RWPE2 (cell line): ENCODE measurements at regions not wholly inside any gene's neighbourhood (a gene's known extent, or its start where the extent isn't known, plus 50 kb on each side); places are given as distances from the start of the nearest gene placed in this dataset.

Experiments used
- ATAC-seq: fragments of 200-7000 bp; cut with Tn5 transposase; 3 replicates; pipeline ENCODE4 v1.9.1; 2021; ENCODE audit warnings: low read depth
- DNase-seq: peaks from one replicate; pipeline ENCODE4 v3.0.0-alpha.2; 2020; ENCODE audit warnings: low spot score
- H3K27ac ChIP-seq: fragments of 450-650 bp; 2 replicates; pipeline ENCODE4 v1.5.1; 2017; ENCODE audit warnings: mild to moderate bottlenecking; ENCODE audit not compliant: poor library complexity, severe bottlenecking
- H3K27me3 ChIP-seq: fragments of 250-450 bp; sonication (Bioruptor Pico); 2 replicates; pipeline ENCODE4 v1.5.1; 2021; ENCODE audit warnings: mild to moderate bottlenecking, moderate library complexity; ENCODE audit not compliant: insufficient read depth, poor library complexity, severe bottlenecking
- H3K36me3 ChIP-seq: fragments of 250-450 bp; sonication (Bioruptor Pico); 2 replicates; pipeline ENCODE4 v1.5.1; 2020; ENCODE audit warnings: low read depth, mild to moderate bottlenecking, moderate library complexity
- H3K4me1 ChIP-seq: fragments of 250-450 bp; sonication (Bioruptor Pico); 2 replicates; pipeline ENCODE4 v1.5.1; 2021; ENCODE audit warnings: mild to moderate bottlenecking, moderate library complexity; ENCODE audit not compliant: insufficient read depth, poor library complexity, severe bottlenecking
- H3K4me3 ChIP-seq: fragments of 250-450 bp; sonication (Bioruptor Pico); 2 replicates; pipeline ENCODE4 v1.5.1; 2021; ENCODE audit warnings: mild to moderate bottlenecking, moderate library complexity; ENCODE audit not compliant: severe bottlenecking
- H3K9me3 ChIP-seq: fragments of 250-450 bp; sonication (Bioruptor Pico); 2 replicates; pipeline ENCODE4 v1.5.1; 2021; ENCODE audit warnings: mild to moderate bottlenecking, moderate library complexity; ENCODE audit not compliant: severe bottlenecking
- CTCF ChIP-seq: fragments of 450-650 bp; IDR thresholded peaks from one replicate; pipeline ENCODE4 v1.5.1; 2017; ENCODE audit warnings: mild to moderate bottlenecking, moderate library complexity; ENCODE audit not compliant: poor library complexity, severe bottlenecking

GRCh38 chr2:53150146-53150545 lies 617.5 kb upstream of the CHAC2 start:
- Histone ChIP-seq H3K27me3 (no peaks in the 10 kb centered on the region), H3K27ac (no peak overlapping the region), H3K4me3 (no peak overlapping the region), H3K36me3 (no peaks in the 10 kb centered on the region), H3K4me1 (no peaks in the 10 kb centered on the region), H3K9me3 (no peaks in the 10 kb centered on the region)
- DNase-seq (no peak), ATAC-seq (no peak)
- TF ChIP-seq CTCF = no peak

- Histone ChIP-seq H3K36me3 (no peaks in the 10 kb centered on the region), H3K9me3 (no peaks in the 10 kb centered on the region), H3K4me3 (no peak overlapping the region), H3K4me1 (no peaks in the 10 kb centered on the region), H3K27me3 (no peaks in the 10 kb centered on the region), H3K27ac (no peak overlapping the region)
- DNase-seq (no peak), ATAC-seq (no peak)
- TF ChIP-seq CTCF = no peak
Observed at GRCh38 chr2:53148221-53148620, 619.4 kb upstream of the CHAC2 start.

DNA sequence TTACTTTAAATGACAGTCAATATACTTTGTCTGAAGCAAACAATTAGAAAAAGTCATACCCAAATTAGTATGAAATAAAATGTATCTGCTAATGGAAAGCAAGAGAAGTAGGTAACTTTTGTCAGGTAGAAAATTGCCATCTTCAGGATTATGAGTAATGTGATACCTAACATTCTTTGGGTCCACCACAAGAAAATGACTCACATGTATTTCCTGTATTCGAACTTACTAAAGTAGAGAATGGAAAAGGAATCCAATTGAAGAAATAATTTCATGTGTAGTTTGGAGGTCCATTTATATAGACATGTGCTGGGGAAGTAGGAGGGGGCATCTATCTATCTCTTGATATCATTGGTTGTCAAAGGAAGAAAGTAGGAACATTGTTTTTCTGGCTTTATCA lies 636.2 kb upstream of the CHAC2 start:
- H3K36me3 ChIP-seq = no peaks in the 10 kb centered on the region
- TF ChIP-seq CTCF = no peak
- H3K4me1 ChIP-seq = peaks cover 28% of the 10 kb centered on the region
- H3K9me3 ChIP-seq = no peaks in the 10 kb centered on the region
- H3K4me3 ChIP-seq = no peak overlapping the region
- no peaks in the 10 kb centered on the region for H3K27me3 ChIP-seq
- H3K27ac ChIP-seq = peak overlapping the region; percentile 86
- ATAC-seq (peak; percentile 84), DNase-seq (no peak)

DNA sequence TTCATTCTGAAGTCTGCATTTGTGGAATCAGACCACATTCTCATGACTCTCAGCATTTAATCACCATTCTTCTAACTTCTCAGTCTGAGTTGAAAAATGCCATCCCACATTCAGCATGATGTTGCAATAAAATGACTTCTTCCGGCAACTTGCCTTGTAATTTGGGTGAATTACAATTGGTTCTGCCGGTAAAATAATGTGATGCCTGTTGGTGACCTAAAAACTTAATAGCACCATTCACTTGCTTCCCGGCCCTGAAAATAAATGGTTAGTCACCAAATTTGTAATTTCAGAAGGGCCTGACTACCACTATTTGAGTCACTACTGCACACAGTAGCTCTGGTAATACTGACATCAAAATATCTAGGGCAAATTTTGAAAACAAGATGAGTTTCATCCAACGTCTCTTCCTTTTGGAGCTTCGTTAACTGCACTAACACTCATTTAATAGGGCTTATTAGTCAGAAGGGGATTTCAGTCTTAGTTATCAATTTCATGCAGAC lies 637.1 kb upstream of the CHAC2 start:
- Histone ChIP-seq H3K4me1 (peaks cover 28% of the 10 kb centered on the region), H3K27me3 (no peaks in the 10 kb centered on the region), H3K9me3 (no peaks in the 10 kb centered on the region), H3K27ac (peak overlapping the region; percentile 86), H3K36me3 (no peaks in the 10 kb centered on the region), H3K4me3 (no peak overlapping the region)
- ATAC-seq (peak; percentile 72), DNase-seq (no peak)
- TF ChIP-seq CTCF = no peak

GRCh38 chr2:53129851-53130250 lies 637.8 kb upstream of the CHAC2 start:
- Histone ChIP-seq H3K9me3 (no peaks in the 10 kb centered on the region), H3K4me3 (no peak overlapping the region), H3K27ac (peak overlapping the region; percentile 86), H3K27me3 (no peaks in the 10 kb centered on the region), H3K4me1 (peaks cover 28% of the 10 kb centered on the region), H3K36me3 (no peaks in the 10 kb centered on the region)
- no peak for DNase-seq
- no peak for TF ChIP-seq CTCF
- ATAC-seq = peak; percentile 65
